IPS-15b (cell line): ENCODE measurements at regions not wholly inside any gene's neighbourhood (a gene's known extent, or its start where the extent isn't known, plus 50 kb on each side); places are given as distances from the start of the nearest gene placed in this dataset.

ENCODE experiments used
- H3K27me3 ChIP-seq: one replicate; pipeline ENCODE4 v1.6.1; 2013; ENCODE audit warnings: low read length; ENCODE audit not compliant: control insufficient read depth, insufficient read depth
- H3K36me3 ChIP-seq: one replicate; pipeline ENCODE4 v1.6.1; 2013; ENCODE audit warnings: low read length; ENCODE audit not compliant: control insufficient read depth, insufficient read depth
- H3K4me1 ChIP-seq: one replicate; pipeline ENCODE4 v1.6.1; 2013; ENCODE audit warnings: mild to moderate bottlenecking, low read length; ENCODE audit not compliant: control insufficient read depth, insufficient read depth
- H3K4me3 ChIP-seq: one replicate; pipeline ENCODE4 v1.5.1; 2013; ENCODE audit warnings: low read depth, low read length
- H3K9ac ChIP-seq: one replicate; pipeline ENCODE4 v1.6.1; 2013; ENCODE audit warnings: low read depth, mild to moderate bottlenecking, low read length
- H3K9me3 ChIP-seq: one replicate; pipeline ENCODE4 v1.6.1; 2013; ENCODE audit warnings: mild to moderate bottlenecking, low read length; ENCODE audit not compliant: control insufficient read depth, insufficient read depth

DNA sequence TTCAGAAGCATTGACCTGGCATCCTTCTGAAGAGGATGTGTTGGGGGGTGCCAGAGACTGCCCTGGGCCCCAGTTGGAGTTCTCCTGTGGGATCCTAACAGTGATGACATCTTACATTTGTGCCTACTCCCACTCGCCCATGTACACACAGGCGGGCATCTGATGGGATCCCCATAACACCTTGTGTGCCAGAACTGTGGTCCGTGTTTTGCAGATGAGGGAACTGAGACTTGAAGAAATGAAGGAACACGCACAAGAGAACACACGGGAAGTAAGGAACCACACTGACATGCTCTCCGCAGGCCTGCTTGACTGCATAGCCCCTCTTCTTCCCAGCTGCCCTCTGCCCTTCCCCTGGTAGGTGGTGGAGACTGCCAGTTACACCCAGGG, 255.3 kb downstream of the MYCN start:
- H3K36me3 ChIP-seq: no peaks in the 10 kb centered on the region
- no peaks in the 10 kb centered on the region for H3K27me3 ChIP-seq
- H3K4me3 ChIP-seq: no peak overlapping the region
- no peaks in the 10 kb centered on the region for H3K4me1 ChIP-seq
- no peak overlapping the region for H3K9ac ChIP-seq
- H3K9me3 ChIP-seq: no peaks in the 10 kb centered on the region

DNA sequence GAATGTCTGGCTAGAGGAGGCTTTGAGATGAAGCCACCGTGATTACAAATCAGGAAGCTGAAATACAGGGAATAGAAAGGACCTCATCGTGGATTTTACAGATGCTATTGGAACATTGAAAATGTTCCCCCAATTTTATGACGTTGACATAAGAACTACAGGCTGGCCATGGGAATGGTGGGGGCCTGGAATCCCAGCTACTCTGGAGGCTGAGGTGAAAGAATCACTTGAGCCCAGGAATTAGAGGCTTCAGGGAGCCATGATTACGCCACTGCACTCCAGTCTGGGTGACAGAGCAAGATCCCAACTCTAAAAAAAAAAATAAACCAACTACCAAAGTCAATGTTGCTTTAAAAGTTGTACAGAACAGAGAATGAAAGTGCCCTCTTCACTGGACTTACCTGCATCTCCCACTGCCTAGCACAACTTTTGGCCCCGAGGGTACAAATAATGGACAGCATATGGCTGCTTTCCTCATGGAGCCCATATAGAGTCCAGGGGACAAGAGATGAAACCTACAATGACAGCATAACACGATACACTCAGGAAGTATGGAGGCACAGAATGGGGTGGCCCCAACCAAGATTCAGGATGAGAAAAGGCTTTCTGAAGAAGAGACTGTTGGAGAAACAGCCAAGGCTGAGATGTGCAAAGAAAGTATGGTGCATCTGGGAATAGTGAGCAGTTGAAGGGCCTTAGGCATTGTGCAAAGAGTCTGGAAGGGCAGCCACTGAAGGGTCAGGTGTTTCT, 254.8 kb downstream of the MYCN start:
- Histone ChIP-seq H3K36me3 (no peaks in the 10 kb centered on the region), H3K9ac (no peak overlapping the region), H3K4me3 (no peak overlapping the region), H3K9me3 (no peaks in the 10 kb centered on the region), H3K27me3 (no peaks in the 10 kb centered on the region), H3K4me1 (no peaks in the 10 kb centered on the region)

DNA sequence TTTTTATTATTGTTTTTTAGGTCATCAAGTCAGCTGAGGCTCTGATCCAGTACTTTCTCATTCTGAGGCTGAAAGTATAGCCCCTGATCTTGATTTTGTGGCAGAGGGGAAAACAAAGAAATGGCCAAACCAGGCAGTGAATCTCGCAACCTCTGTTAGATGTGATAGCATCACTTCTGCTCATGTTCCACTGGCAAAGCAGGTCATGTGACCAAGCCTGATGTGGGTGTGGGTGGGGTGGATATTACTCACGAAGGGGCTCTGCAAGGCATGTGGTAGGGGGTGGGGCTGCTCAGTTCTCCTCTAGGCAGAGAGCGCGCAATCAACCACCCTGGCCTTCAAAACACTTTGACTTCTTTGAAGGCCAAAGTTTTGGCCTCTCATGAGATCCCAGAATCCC, 254.2 kb downstream of the MYCN start:
- Histone ChIP-seq H3K9me3 (no peaks in the 10 kb centered on the region), H3K9ac (no peak overlapping the region), H3K4me1 (no peaks in the 10 kb centered on the region), H3K27me3 (no peaks in the 10 kb centered on the region), H3K36me3 (no peaks in the 10 kb centered on the region), H3K4me3 (no peak overlapping the region)

DNA sequence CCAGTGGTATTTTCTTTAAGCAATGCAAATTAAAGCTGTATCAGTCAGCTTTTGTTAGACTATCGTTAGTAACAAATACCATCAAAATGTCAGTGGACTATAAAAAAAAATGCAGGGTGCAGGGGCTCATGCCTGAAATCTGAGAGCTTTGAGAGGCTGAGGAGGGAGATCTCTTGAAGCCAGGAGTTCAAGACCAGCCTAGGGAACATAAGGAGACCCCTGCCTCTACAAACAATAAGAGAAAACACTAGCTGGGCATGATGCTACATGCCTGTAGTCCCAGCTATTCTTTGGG, 253.7 kb downstream of the MYCN start:
- H3K27me3 ChIP-seq: no peaks in the 10 kb centered on the region
- H3K9ac ChIP-seq: no peak overlapping the region
- no peaks in the 10 kb centered on the region for H3K36me3 ChIP-seq
- no peak overlapping the region for H3K4me3 ChIP-seq
- H3K4me1 ChIP-seq: no peaks in the 10 kb centered on the region
- H3K9me3 ChIP-seq: no peaks in the 10 kb centered on the region

DNA sequence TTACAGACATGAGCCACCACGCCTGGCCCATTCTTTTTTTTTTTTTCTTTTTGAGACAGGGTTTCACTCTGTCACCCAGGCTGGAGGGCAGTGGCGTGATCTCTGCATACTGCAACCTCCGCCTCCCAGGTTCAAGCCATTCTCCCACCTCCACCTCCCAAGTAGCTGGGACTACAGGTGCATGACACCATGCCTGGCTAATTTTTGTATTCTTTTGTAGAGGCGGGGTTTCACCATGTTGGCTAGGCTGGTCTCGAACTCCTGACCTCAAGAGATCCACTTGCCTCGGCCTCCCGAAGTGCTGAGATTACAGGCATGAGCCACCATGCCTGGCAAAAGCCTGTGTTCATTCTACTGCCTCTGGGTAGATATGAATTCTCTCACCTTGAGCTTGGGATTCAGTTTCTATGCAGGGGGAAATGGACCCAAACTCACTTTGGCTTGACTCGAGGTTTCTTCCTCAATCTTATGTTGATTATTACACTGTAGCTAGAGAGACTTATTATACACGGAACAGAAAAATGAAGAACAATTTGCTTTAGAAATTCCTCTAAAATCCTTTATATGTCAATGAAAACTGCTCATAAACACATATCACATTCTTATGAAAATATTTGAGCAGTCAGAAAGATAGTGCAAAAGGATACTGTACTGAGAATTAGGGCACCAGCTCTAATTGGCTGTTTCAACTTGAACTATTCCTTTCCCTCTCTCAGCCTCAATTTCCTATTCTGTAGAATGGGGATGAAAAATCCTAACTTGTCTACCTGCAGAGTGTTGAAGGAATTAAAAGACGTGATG, 252.3 kb downstream of the MYCN start:
- H3K36me3 ChIP-seq: no peaks in the 10 kb centered on the region
- no peak overlapping the region for H3K9ac ChIP-seq
- no peaks in the 10 kb centered on the region for H3K9me3 ChIP-seq
- no peaks in the 10 kb centered on the region for H3K4me1 ChIP-seq
- no peak overlapping the region for H3K4me3 ChIP-seq
- H3K27me3 ChIP-seq: no peaks in the 10 kb centered on the region

DNA sequence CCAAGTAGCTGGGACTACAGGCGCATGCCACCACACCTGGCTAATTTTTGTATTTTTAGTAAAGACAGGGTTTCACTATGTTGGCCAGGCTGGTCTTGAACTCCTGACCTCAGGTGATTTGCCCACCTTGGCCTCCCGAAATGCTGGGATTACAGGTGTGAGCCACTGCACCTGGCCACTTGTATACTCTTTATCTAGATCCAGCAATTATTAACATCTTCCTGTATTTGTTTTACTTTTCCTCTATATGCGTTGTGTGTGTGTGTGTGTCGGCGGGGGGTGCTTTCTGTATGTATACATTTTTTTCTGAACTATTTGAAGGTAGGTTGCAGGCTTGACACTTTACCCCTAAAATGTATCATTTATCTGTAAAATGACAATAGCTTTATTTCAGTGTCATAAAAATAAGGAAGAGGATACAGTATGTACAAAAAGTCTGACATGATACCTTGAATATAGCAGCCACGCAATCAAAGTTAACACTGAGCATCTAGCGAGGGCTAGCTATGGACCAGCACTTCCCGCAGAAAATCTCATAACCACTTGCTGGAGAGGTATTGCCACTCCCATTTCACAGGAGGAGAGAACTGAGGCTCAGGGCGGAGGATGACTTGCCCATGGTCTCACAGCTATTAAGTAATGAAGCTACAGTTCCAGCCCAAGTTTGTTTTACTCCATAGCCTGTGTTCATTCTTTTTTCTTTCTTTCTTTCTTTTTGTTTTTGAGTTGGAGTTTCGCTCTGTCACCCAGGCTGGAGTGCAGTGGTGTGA, 251.3 kb downstream of the MYCN start:
- Histone ChIP-seq H3K9me3 (no peaks in the 10 kb centered on the region), H3K9ac (no peak overlapping the region), H3K4me3 (no peak overlapping the region), H3K36me3 (no peaks in the 10 kb centered on the region), H3K4me1 (no peaks in the 10 kb centered on the region), H3K27me3 (no peaks in the 10 kb centered on the region)

DNA sequence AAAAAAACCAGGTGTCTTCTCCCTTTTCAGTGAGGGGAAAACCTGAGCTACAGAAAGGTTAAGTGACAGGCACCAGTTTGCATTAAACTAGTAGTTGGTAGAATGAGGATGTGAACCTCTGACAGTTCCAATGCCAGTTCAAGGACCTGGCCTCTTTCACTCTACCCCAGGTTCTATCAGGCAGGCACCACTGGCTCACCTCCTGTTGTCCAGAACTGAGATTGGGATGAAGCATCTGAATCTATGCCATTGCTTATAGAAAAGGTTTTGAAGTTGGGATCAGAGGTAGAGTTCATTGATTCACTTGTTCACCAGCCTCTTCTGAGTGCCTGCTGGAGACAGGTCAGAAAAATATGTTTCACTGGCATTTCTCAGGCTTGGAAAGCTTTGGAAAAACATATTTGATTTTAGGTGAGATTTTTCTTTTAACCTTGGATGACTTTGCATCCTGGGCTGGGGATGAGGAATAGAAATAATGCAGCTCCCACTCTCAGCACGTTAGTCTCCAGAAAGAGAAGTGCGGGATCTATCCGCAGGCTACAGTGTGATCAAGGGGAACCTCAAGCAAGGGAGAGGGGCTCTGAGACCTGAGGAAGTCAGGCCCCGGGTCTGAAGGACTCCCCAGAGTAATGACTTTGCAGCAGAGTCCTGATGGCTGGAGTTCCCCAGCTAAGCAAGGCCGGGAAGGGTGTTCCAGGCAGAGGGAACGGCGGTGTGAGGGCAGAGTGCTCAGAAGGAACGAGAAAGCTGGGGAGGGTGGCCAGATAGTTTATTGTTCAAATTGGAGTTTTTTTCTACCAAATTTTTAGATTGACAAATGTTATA, 250.3 kb downstream of the MYCN start:
- H3K9me3 ChIP-seq: no peaks in the 10 kb centered on the region
- no peaks in the 10 kb centered on the region for H3K4me1 ChIP-seq
- H3K4me3 ChIP-seq: no peak overlapping the region
- no peak overlapping the region for H3K9ac ChIP-seq
- H3K36me3 ChIP-seq: no peaks in the 10 kb centered on the region
- H3K27me3 ChIP-seq: no peaks in the 10 kb centered on the region

DNA sequence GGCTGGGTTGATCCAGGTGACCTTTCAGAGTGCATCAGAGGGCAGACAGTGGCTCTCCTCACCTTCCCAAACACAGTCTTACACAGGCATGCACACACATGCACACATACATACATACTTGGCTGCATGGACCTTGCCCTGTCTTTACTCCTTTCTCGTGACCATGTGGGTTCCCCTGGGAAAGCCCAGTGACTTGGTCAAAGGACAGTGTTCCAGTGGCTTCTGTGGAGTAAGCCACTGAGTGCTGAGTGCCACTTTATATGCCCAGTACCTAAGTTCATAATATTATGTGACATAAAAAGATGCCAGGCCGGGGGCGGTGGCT, 249.4 kb downstream of the MYCN start:
- Histone ChIP-seq H3K9me3 (no peaks in the 10 kb centered on the region), H3K9ac (no peak overlapping the region), H3K4me3 (no peak overlapping the region), H3K4me1 (no peaks in the 10 kb centered on the region), H3K27me3 (no peaks in the 10 kb centered on the region), H3K36me3 (no peaks in the 10 kb centered on the region)

DNA sequence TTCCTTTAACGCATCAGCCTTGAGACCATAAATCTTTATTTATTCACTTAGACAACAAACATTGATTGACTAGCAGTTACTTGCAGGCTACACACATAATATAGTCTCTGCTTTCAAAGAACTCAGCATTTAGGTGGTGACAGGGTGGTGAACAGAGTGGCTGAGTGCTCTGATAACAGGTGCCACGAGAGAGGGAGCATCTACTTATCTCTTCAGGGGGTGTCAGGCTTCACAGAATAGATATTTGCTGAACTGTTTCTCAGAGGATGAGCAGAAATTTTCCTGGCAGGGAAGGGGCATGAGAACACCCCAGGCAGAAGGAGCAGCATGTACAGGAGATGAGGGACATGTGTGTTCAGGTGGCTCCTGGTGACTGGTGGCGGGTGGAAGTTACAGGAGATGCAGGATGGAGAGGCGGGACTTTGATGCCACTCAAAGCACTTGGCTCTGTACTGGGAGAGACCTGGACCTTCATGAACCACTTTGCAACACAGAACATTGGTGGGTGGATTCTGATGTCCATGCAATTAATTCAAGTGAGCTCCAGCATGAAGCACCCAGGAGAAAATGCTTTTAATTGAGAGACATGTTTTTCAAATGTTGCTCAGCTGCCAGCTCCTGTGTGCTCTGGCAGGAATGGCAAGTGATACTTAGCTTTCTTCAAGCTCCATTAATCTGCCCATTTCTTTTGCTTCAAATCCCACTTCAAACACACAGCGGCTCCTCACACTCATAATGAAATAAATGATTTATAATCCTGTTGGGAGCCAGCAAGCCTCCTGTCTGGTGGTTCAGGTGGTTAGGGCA, 248.9 kb downstream of the MYCN start:
- H3K27me3 ChIP-seq: no peaks in the 10 kb centered on the region
- H3K4me1 ChIP-seq: no peaks in the 10 kb centered on the region
- no peak overlapping the region for H3K4me3 ChIP-seq
- H3K9me3 ChIP-seq: no peaks in the 10 kb centered on the region
- no peaks in the 10 kb centered on the region for H3K36me3 ChIP-seq
- no peak overlapping the region for H3K9ac ChIP-seq

DNA sequence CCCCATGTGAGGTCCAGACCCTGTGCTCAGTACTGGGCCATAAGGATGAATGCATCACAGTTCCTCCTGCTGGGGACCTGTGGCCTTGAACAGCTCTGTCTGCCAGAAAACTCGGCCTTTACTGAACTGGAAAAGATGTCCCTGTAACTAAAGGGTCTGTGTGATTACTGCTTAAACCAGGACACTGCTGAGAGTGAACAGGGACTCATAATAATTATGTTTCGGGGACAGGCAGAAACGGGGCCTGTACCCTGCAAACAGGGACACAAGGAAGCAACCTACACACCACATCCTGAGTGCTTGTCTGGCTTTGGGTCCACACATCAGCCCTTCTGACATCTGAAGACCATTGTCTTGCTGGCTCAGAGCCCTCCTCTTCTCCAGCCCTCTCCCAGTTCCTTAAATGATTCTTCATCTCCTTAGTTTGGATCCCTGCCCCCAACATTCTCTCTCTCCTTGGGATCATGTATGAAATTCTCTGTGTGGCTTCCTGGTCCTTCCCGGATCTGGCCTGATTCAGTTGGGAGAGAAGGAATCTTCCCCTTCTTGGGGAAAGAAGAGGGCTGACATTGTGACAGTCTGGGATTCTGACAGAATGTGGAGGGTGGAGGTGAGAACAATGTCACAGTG, 248.0 kb downstream of the MYCN start:
- no peaks in the 10 kb centered on the region for H3K36me3 ChIP-seq
- no peak overlapping the region for H3K4me3 ChIP-seq
- no peak overlapping the region for H3K9ac ChIP-seq
- H3K27me3 ChIP-seq: no peaks in the 10 kb centered on the region
- H3K9me3 ChIP-seq: no peaks in the 10 kb centered on the region
- H3K4me1 ChIP-seq: no peaks in the 10 kb centered on the region

DNA sequence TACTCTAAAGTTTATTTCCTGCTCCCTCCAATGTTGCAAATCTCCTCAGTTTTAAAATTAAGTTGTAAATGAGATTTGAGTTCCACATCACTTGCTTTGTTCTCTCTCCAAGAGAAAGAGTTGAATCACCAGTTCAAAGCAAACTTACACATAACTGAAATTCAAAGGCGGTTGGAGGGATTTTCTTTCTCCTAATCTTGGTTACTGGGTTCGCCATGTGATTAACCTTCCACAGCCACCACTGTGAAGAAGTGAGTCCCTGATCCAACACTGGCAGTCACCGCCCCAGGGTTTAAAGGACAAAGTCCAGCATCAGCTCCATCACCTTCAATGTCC, 247.1 kb downstream of the MYCN start:
- no peaks in the 10 kb centered on the region for H3K27me3 ChIP-seq
- H3K9me3 ChIP-seq: no peaks in the 10 kb centered on the region
- no peaks in the 10 kb centered on the region for H3K4me1 ChIP-seq
- no peaks in the 10 kb centered on the region for H3K36me3 ChIP-seq
- H3K9ac ChIP-seq: no peak overlapping the region
- no peak overlapping the region for H3K4me3 ChIP-seq
